Right renal pelvis (tissue), 4 donors: ENCODE measurements at regions not wholly inside any gene's neighbourhood (a gene's known extent, or its start where the extent isn't known, plus 50 kb on each side); places are given as distances from the start of the nearest gene placed in this dataset.
"Not testable (repeated sequence)": the region's sequence is repeated elsewhere in the genome, so short reads cannot be mapped to it uniquely, and the experiment has no call there.

ENCODE experiments used
- DNase-seq, 4 donors: peaks; one replicate each; pipeline ENCODE4 v3.0.0-alpha.2; 2013; ENCODE audit warnings: low read depth in 4 of 4, low spot score in 3 of 4, missing footprints in 1 of 4

DNA sequence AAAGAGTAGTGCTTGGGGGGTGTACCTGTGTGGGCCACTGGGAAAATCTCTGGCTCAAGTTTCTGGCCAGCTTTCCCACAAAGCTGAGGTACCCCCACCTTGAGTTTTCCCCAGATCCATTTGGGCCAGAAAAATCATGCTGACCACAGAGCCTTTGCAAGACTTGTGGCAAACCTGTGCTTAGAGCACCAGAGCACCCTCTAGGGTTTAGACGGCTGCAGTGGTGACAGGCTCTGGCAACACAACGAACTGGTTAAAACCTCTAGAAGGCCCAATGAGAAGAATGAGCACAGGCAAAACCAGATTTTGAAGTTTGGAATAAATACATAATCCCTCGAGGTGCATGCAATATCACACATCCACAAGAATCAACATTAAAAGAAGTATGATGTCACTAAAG lies 290.7 kb upstream of the FOLH1 start:
- no peak for DNase-seq

DNA sequence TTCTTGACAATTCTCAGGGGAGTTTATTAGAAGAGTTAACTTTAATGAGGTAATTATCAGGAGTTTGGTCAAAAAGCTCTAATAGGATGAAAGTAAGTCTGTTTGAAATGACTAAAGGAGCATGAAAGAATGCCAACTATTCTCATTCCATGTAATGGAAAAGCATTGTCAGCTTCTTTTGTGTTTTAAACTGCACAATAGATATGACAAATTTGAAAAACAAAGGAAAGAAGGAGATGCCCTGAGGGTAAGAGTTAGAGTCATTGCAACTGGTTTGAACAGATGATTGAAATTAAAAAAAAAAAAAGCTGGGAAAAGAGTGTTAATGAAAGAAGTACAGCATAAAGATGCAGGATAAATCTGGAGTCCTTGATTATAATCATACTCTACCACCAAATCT lies 296.8 kb upstream of the FOLH1 start:
- DNase-seq = no peak

DNA sequence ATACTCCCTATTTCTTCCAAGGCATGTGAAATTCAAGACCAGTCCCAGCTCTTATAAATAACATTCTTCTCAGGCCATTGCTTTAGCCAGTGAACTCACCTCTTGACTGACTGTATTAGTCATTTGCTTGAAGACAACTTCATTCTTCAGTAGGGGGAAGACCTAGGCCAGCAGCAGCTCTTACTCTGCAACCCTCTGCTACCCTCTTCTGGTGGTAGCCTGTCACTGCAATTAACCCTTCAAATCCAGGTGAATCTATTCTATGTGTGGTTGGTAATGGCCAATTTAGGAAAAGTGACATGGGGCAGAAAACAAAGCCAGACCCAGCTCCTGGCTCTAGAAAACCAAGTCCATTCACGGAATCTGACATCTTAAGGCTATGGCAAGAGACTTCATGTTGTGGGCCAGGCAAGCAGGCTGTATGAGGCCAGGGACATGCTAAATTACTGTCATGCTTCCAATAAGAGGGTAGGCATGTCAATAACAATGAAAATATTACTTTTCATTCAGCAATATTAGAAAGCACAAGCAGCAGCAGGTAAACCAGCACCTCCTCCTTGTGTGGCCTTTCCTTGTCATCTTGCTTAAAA lies 317.9 kb upstream of the FOLH1 start:
- DNase-seq = peak in 1 of 4 donors; percentile 3

DNA sequence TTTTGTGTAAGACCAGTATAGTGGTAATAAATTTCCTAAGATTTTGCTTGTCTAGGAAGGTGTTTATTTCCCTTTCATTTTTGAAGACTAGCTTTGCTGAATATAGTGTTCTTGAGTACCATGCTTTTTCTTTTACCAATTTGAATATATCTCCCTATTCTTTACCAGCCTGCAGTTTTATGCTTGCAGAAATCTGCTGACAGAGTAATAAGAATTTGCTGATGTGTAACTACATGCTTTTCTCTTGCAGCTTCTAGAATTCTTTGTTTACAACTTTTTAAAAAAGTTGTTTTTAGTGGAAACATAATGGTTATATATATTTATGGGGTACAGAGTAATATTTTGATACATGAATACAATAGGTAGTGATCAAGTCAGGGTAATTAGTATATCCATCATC lies 324.8 kb upstream of the FOLH1 start:
- no peak for DNase-seq

DNA sequence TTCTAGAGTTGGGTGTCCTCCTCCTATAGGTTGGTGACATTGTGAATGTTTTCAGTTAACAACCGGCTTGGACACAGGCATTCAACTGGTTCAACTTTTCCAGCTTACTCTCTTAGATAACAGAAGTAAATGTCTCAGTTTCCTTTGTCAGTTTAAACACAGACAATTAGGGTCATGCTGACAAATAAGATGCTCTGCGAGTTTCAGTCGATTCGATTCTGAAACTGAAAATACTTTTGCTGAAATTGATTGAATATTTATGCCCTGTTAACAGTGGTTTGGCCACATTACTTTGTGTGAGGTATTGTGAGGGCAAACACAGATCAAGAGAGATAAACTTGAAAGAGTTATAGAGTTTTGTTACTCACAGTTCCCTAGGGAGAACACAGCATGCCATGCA lies 330.5 kb upstream of the FOLH1 start:
- not testable (repeated sequence) for DNase-seq

DNA sequence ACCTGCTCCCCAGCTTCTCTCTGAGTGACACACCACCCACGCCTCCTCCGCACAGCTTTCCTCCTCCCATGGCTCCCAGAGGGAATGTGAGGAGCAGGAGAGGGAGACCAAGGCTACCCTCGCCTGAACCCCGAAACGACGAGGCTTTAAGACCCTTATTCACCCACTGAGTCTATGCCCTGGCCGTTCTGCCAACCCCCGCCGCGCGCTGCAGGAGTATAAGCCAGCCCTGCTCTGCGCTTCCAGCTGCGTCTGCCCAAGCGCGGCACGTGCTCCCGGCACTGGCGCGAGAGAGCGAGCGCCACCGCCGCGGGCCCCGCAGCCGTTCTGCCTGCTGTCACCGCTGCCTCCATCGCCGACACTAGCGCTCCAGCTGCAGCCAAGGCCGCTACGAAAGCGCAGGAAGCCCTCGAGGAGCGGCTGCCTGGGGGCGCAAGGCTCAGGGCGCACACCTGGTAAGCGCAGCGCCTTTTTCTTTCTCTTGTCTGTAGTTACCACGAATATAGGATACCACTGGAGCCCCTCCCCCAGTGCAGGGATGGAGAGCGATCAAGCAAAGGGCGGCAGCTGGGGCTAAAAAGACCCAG lies 350.0 kb upstream of the FOLH1 start:
- not testable (repeated sequence) for DNase-seq

DNA sequence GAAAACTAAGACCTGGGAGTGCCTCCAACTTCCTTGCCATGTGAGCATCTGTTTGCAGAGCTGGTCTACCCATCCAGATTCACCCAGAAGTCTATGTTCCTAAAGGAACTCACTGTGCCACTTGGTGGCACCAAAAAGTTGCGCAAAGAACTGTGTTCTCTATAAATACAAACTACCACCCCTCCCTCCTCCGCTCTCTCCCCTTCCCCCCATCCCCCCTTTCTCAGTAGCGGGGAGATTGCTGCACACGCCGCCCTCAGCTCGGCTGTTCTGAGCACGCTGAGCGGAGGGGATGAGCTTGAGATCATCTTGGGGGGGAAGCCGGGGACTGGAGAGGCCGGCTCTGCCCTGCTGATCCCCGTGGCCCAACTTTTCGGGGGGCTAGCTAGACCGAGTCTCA lies 352.2 kb upstream of the FOLH1 start:
- DNase-seq = not testable (repeated sequence)

DNA sequence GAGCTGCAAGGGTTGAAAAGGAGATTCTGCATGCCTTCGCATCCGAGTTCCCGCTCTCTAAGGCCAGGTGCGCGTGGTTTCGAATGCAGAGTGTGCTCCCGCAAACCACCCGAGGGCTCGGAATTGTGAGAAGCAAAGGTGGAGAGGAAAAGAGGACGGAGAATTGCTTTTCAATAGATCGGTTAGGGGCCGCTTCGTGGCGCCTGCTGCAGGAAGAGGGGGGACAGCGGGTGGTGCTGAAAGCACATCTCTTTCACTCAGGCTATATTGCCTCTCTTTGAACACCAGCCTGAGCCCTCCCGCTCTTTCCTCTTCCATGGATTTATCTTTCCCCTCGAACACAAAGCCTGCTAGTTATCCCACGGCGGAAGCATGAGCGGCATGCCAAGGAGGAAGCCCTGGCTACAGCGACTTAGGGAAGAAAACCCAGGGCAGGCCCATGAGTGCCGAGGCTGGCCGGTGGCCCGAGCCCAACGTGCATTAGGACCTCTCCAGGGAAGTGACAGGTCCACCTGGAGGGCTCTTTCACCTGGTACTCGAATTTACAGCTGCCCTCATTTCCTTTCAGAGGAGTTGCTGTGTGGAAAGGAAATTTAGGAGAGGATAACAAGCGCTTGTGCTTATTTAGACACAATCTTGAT lies 353.0 kb upstream of the FOLH1 start:
- not testable (repeated sequence) for DNase-seq

DNA sequence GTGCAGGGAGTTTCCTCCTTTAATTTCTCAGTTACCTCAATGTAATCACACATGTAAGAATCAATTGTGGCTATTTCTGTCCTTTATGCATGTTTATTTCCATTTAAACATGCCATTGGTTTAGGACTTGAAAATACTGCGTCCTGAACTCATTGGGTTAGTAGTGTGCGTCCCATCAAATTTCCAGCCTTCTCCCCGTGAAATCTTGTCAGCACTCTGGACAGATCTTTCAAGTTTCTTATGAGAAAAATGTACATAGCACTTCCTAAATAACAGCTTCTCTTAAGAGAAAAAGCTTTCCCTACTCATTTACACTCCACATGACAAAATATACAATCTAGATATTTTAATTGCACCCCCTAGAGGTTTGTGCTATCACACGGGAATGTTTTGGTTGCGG lies 353.9 kb upstream of the FOLH1 start:
- not testable (repeated sequence) for DNase-seq

DNA sequence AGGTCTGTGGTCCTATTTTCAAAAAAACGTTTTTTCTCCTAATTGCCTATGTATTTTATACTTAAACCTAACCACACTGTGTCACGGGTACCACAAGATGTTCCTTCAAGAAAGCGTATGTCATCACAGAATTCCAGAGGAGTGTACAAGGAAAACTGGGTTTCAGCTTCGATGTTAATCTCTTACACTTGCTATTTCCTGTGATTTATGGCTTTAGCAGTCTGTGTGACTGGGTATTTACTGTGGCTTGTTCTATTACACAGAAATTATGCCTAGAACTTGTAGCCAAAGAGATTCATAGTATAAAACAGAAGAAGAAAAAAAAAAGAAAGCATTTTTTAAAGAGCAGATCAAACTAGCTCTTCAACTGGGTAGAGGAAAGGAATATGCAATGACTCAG lies 371.1 kb upstream of the FOLH1 start:
- DNase-seq = not testable (repeated sequence)

DNA sequence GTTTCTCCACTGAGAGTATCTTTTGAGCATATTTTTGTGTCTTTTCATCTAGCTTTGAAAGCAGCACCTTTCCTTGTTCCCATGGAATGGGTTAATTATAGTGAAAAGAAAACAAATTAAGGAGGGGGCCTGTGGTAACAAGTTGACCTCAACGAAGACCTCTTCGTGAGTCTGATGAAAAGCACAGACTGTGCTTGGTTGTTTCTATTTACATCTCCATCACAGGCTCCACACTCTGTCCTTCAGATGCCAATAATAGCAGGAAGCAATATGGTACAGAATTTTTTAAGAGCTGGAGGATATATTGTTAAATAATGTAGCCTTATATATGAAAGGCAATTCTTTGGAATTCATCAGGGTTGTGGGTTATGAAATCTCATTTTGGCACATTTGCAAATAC lies 366.7 kb upstream of the OR4C13 start:
- not testable (repeated sequence) for DNase-seq

DNA sequence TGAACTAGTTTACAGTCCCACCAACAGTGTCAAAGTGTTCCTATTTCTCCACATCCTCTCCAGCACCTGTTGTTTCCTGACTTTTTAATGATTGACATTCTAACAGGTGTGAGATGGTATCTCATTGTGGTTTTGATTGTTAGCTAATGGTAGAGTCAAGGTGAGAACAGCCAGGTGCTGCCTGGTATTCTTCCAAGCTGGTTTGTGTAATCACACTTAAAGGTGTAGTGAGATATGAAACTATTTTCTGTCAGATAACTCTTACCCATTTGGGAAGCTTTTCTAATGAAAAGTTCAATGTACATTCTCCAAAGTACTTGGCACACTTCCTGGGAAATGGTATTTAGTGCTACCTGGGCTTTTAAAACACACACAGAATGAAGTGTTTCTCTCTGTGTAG lies 343.3 kb upstream of the OR4C13 start:
- DNase-seq = not testable (repeated sequence)

DNA sequence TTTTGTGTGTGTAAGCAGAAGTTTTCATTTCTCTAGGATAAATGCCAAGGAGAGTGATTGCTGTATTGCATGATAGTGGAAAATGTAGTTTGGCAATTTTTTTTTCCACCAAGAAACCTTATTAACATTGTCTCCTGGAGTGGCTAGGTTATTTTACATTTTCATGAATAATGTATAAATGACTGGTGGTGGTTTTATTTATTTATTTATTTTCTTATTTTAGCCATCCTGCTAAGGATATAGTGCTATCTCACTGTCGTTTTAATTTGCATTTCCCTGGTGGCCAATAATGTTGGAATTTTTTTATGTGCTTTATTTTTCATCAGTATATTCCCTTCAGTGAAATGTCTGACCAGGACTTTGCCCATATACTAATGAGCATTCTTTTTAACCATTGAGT lies 328.3 kb upstream of the OR4C13 start:
- not testable (repeated sequence) for DNase-seq

DNA sequence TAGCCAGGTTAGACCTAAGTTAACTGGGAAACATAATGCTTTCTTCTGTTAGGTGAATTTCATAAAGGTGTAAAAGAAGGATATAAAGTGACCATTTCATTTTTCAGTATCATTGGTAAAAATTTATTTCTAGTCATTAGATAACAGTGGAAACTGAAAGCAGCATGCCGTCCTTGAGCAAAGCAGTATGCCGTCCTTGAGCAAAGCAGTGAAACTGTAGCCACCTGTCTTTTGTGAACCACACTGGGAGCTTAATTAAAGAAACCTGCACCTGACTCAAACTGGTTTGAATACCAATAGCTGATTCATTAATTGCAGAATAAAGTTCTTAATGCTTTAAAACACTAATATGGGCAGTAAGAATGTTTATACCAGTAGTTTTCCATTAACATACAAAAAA lies 281.5 kb upstream of the OR4C13 start:
- not testable (repeated sequence) for DNase-seq

DNA sequence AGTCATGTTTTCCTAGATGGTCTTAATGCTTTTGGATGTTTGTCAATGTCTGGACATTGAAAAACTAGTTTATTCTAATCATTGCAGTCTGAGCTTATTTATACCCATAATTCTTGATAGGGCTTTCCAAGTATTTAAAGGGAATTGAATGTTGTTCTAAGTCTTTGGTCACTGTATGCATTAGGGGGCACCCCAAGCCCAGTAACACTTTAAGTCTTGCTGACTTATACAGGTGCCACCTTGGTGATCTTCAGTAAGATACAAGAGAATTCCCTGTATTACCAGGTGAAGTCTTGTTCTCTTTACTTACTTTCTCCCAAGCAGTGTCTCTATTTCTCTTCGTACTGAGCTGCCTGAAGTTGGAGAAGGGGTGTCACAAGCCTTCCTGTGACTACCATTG lies 250.1 kb upstream of the OR4C13 start:
- not testable (repeated sequence) for DNase-seq

DNA sequence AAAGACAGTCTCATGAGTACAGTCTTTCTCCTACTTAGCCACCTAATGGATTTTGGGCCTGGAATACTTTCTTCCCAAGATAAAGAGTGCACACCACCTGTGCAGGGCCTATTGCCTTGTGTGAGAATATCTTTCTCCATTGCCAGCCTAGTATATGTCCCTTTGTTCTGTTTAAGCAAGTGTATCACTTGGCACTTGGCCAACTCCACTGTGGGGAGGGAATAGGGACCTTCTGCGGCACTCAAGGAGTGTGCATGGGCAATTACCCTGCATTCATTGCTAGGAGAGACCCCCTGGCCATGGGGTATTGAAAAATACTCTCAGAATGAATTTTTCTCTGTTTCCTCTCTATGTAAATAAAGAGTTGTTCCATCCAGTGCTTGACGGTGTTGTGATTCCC lies 201.7 kb upstream of the OR4C13 start:
- not testable (repeated sequence) for DNase-seq

DNA sequence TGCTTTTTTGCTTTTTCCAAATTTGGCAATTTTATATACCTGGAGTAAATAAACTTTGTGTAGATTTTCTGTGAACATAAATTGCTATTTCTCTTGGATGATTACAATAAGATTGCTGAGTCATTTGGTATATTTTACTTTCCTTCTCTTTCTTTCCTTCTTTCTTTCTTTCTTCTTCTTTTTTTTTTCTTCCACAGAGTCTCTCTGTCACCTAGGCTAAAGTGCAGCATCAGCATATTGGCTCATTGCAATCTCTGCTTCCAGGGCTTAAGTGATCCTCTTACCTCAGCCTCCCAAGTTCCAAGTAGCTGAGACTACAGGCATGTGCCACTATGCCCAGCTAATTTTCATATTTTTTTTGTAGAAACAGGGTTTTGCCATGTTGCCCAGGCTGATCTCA lies 201.2 kb upstream of the OR4C13 start:
- not testable (repeated sequence) for DNase-seq

DNA sequence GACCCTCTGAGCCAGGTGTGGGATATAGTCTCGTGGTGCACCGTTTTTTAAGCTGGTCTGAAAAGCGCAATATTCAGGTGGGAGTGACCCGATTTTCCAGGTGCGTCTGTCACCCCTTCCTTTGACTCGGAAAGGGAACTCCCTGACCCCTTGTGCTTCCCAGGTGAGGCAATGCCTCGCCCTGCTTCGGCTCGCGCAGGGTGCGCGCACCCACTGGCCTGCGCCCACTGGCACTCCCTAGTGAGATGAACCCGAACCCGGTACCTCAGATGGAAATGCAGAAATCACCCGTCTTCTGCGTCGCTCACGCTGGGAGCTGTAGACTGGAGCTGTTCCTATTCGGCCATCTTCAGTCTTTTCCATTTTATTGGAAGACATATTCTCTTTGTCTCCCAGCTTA lies 171.4 kb upstream of the OR4C13 start:
- DNase-seq = not testable (repeated sequence)

DNA sequence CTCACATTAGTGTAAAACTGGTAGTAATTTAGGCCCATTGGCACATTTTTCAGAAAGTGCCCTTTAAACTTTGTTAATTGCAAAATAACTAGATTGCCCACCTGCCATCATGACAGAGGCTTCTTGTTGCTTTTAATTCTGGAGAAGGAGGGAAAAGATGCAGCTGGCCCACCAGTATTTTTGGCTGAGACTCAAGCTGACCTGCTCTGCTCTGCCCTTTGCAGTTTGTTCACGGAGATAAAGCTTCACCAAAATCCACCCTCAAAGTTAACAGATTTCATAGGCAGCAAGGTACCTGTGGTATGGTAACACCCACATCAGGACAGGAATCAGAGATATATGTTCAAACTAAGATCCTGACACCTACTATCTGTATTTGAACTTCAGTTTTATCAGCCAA lies 170.2 kb upstream of the OR4C13 start:
- not testable (repeated sequence) for DNase-seq

DNA sequence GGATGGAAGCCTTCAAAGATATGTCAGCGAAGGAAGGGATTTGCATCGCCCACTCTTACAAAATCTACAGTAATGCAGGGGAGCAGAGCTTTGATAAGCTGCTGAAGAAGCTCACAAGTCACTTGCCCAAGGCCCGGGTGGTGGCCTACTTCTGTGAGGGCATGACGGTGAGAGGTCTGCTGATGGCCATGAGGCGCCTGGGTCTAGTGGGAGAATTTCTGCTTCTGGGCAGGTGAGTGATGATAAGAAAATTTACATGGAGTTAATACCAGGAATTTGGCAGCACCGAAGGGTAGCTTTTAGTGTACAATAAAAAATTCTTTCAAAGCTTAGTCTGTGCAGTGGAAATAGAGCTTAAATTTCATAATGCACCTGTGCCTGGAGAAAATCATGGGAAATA lies 168.3 kb upstream of the OR4C13 start:
- not testable (repeated sequence) for DNase-seq

DNA sequence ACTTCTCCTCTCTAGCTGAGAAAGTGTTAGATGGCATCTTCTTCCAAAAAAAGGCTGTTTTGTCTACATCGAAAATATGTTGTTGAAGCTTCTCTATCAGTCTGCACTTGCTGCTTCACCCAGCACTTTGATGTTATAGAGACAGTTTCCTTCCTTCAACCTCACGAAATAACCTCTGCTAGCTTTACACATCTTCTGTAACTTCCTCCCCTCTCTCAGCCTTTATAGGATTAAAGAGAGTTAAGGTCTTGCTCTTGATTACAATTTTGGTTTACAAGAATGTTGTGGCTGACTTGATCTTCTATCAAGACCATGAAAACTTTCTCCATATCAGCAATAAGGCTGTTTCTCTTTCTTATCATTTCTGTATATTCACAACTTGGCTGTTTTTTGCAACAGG lies 162.4 kb upstream of the OR4C13 start:
- DNase-seq = not testable (repeated sequence)

DNA sequence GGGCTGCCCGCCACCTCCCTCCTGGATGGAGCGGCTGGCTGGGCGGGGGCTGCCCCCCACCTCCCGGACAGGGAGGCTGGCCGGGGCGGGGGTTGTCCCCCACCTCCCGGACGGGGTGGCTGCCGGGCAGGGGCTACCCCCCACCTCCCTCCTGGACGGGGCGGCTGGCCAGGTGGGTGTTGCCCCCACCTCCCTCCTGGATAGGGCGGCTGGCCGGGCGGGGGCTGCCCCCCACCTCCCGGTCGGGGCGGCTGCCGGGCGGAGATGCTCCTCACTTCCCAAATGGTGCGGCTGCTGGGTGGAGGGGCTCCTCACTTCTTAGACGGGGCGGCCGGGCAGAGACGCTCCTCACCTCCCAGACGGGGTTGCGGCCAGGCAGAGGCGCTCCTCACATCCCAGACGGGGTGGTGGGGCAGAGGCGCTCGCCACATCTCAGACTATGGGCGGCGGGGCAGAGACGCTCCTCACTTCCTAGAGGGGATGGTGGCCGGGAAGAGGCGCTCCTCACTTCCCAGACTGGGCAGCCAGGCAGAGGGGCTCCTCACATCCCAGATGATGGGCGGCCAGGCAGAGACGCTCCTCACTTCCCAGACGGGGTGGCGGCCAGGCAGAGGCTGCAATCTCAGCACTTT lies 153.9 kb upstream of the OR4C13 start:
- DNase-seq = not testable (repeated sequence)
